IPS-20b (cell line): ENCODE measurements at regions not wholly inside any gene's neighbourhood (a gene's known extent, or its start where the extent isn't known, plus 50 kb on each side); places are given as distances from the start of the nearest gene placed in this dataset.

ENCODE experiments used
- H3K27ac ChIP-seq: one replicate; pipeline ENCODE4 v1.5.1; 2013; ENCODE audit warnings: low read length
- H3K27me3 ChIP-seq: 2 replicates; pipeline ENCODE4 v1.6.1; 2013; ENCODE audit warnings: mild to moderate bottlenecking, low read length, inconsistent platforms; ENCODE audit not compliant: insufficient read depth
- H3K36me3 ChIP-seq: 2 replicates; pipeline ENCODE4 v1.6.1; 2013; ENCODE audit warnings: low read depth, mild to moderate bottlenecking, inconsistent platforms, low read length, moderate library complexity; ENCODE audit not compliant: insufficient read depth
- H3K4me1 ChIP-seq: 2 replicates; pipeline ENCODE4 v1.6.1; 2013; ENCODE audit warnings: mild to moderate bottlenecking, control low read depth, inconsistent platforms, low read length, moderate library complexity; ENCODE audit not compliant: insufficient read depth
- H3K4me3 ChIP-seq: 2 replicates; pipeline ENCODE4 v1.5.1; 2013; ENCODE audit warnings: mild to moderate bottlenecking, low read length, inconsistent platforms
- H3K9ac ChIP-seq: 2 replicates; pipeline ENCODE4 v1.6.1; 2013; ENCODE audit warnings: low read depth, mild to moderate bottlenecking, inconsistent platforms, low read length, moderate library complexity
- H3K9me3 ChIP-seq: 2 replicates; pipeline ENCODE4 v1.6.1; 2013; ENCODE audit warnings: mild to moderate bottlenecking, low read depth, low read length, inconsistent platforms; ENCODE audit not compliant: insufficient read depth

- Histone ChIP-seq H3K9ac (no peak overlapping the region), H3K9me3 (no peaks in the 10 kb centered on the region), H3K27me3 (no peaks in the 10 kb centered on the region), H3K27ac (no peak overlapping the region), H3K4me1 (no peaks in the 10 kb centered on the region), H3K36me3 (no peaks in the 10 kb centered on the region), H3K4me3 (no peak overlapping the region)
Measured at GRCh38 chr3:98974442-98974841, 72.9 kb upstream of the DCBLD2 start.

DNA sequence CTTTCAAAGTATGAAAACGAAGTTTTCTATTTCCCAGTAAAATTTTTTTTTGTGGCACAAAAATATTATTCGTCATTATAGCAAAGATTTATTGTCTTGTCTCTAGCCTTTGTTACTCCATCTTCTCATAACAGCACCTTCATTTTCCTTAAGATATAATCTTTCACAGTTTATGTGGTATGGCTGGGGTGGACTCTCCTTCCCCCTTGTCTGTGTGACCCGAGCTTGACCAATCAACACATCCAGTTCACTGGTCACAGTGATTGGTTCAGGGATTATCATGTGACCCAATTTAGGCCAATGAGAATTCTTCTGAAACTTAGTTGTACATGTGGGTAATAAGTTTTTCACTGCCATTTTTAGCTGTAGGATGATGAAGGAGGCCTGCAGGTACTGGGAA, 71.2 kb upstream of the DCBLD2 start:
- H3K36me3 ChIP-seq, result no peaks in the 10 kb centered on the region
- no peak overlapping the region for H3K27ac ChIP-seq
- no peaks in the 10 kb centered on the region for H3K27me3 ChIP-seq
- H3K4me1 ChIP-seq, result no peaks in the 10 kb centered on the region
- H3K9me3 ChIP-seq, result no peaks in the 10 kb centered on the region
- H3K9ac ChIP-seq, result no peak overlapping the region
- H3K4me3 ChIP-seq, result no peak overlapping the region

DNA sequence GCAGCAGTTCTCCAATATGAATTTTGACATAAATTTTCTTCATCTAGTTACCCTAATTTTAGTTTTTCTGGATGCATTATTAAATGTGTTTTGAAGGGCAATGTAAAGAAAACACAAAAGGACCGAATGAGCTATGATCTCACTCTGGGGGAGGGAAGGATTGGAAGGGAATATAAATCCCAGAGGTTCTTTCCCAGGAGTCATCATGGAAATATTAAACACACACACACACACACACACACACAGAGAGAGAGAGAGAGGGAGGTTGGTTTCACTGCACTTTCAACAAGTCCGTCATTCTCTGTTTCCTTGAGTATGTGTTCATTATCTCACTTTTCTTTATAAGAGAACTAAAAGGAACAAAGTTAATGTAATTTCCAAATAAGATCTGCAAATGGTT, 70.7 kb upstream of the DCBLD2 start:
- H3K4me1 ChIP-seq, result no peaks in the 10 kb centered on the region
- no peaks in the 10 kb centered on the region for H3K36me3 ChIP-seq
- no peak overlapping the region for H3K27ac ChIP-seq
- no peak overlapping the region for H3K9ac ChIP-seq
- no peaks in the 10 kb centered on the region for H3K27me3 ChIP-seq
- H3K4me3 ChIP-seq, result no peak overlapping the region
- H3K9me3 ChIP-seq, result no peaks in the 10 kb centered on the region

- Histone ChIP-seq H3K4me1 (no peaks in the 10 kb centered on the region), H3K27me3 (no peaks in the 10 kb centered on the region), H3K36me3 (no peaks in the 10 kb centered on the region), H3K9ac (no peak overlapping the region), H3K9me3 (no peaks in the 10 kb centered on the region), H3K4me3 (no peak overlapping the region), H3K27ac (no peak overlapping the region)
Measured at GRCh38 chr3:98971169-98971681, 69.7 kb upstream of the DCBLD2 start.

GRCh38 chr3:98969295-98969694, 67.8 kb upstream of the DCBLD2 start:
- Histone ChIP-seq H3K36me3 (no peaks in the 10 kb centered on the region), H3K4me3 (no peak overlapping the region), H3K27ac (no peak overlapping the region), H3K27me3 (no peaks in the 10 kb centered on the region), H3K4me1 (no peaks in the 10 kb centered on the region), H3K9ac (no peak overlapping the region), H3K9me3 (no peaks in the 10 kb centered on the region)

- H3K4me1 ChIP-seq, result no peaks in the 10 kb centered on the region
Measured at GRCh38 chr3:98968824-98969223, 67.3 kb upstream of the DCBLD2 start.

GRCh38 chr3:98968347-98968746, 66.9 kb upstream of the DCBLD2 start:
- Histone ChIP-seq H3K9me3 (no peaks in the 10 kb centered on the region), H3K4me1 (no peaks in the 10 kb centered on the region), H3K27me3 (no peaks in the 10 kb centered on the region), H3K4me3 (no peak overlapping the region), H3K27ac (no peak overlapping the region), H3K9ac (no peak overlapping the region), H3K36me3 (no peaks in the 10 kb centered on the region)

More at GRCh38 chr3:98968824-98969223, 67.3 kb upstream of the DCBLD2 start:
- H3K9me3 ChIP-seq, result no peaks in the 10 kb centered on the region
- H3K9ac ChIP-seq, result no peak overlapping the region
- H3K36me3 ChIP-seq, result no peaks in the 10 kb centered on the region
- no peaks in the 10 kb centered on the region for H3K27me3 ChIP-seq
- no peak overlapping the region for H3K4me3 ChIP-seq
- no peak overlapping the region for H3K27ac ChIP-seq

GRCh38 chr3:98967758-98968157, 66.3 kb upstream of the DCBLD2 start:
- Histone ChIP-seq H3K9ac (no peak overlapping the region), H3K27ac (no peak overlapping the region), H3K4me1 (no peaks in the 10 kb centered on the region), H3K27me3 (no peaks in the 10 kb centered on the region), H3K4me3 (no peak overlapping the region), H3K9me3 (no peaks in the 10 kb centered on the region), H3K36me3 (no peaks in the 10 kb centered on the region)

DNA sequence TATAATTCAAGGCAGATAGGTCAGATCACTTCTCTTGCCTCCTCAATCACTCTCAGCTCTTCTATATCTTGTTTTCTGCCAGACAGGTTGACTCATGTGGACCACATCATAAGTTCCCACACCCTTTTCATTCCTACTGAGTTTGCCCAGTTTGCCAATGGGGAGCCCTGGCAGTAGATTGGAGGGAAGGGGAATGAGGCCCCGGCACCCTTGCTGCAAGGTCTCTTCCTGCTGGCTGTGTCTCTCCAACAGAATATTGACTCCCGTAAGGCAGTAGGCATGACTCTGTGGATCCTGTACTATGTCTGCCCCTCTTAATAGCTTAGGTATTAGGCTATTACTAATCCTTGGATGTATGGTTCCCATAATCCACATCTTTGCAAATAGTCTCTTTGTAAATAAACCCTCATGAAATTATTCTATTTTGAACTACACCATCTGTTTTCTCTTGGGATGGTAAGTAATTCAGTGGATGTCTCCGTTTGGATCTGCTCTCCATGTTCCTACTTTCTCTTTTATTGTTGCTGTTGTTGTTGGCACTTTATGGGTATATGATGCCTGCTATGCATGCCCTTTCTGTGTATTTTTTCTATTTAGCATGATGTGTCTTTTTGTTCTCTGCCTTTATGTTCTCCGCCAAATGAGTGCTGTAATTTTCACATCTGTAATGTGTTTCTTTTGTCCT, 65.5 kb upstream of the DCBLD2 start:
- no peaks in the 10 kb centered on the region for H3K4me1 ChIP-seq
- no peaks in the 10 kb centered on the region for H3K27me3 ChIP-seq
- no peaks in the 10 kb centered on the region for H3K36me3 ChIP-seq
- H3K9ac ChIP-seq, result no peak overlapping the region
- H3K9me3 ChIP-seq, result no peaks in the 10 kb centered on the region
- no peak overlapping the region for H3K4me3 ChIP-seq
- no peak overlapping the region for H3K27ac ChIP-seq

GRCh38 chr3:98966434-98966833, 64.9 kb upstream of the DCBLD2 start:
- H3K36me3 ChIP-seq, result no peaks in the 10 kb centered on the region
- H3K27ac ChIP-seq, result no peak overlapping the region
- no peak overlapping the region for H3K9ac ChIP-seq
- no peaks in the 10 kb centered on the region for H3K27me3 ChIP-seq
- no peaks in the 10 kb centered on the region for H3K9me3 ChIP-seq
- H3K4me3 ChIP-seq, result no peak overlapping the region
- no peaks in the 10 kb centered on the region for H3K4me1 ChIP-seq

GRCh38 chr3:98964784-98965183, 63.3 kb upstream of the DCBLD2 start:
- H3K27me3 ChIP-seq, result no peaks in the 10 kb centered on the region
- no peaks in the 10 kb centered on the region for H3K4me1 ChIP-seq
- H3K9ac ChIP-seq, result no peak overlapping the region
- H3K27ac ChIP-seq, result no peak overlapping the region
- no peaks in the 10 kb centered on the region for H3K9me3 ChIP-seq
- no peak overlapping the region for H3K4me3 ChIP-seq
- no peaks in the 10 kb centered on the region for H3K36me3 ChIP-seq

DNA sequence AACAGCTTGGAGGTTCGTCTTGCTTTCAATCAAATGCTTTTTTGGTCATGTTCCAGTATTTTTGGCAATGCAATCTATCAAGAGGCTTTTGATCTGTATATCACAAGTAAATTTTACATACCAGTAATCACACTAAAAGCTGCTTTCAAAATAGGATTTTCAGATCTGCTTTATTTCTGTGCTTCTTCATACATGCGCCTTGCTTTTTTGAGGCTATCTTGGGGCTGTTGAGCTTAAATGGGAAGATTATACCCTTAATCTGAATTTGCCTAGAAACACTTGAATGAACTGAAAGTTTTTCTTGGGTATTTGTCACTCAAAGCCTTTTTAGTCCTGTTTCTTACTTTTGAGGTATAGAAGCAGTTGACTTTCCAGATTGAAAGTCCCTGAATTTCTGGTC, 62.1 kb upstream of the DCBLD2 start:
- Histone ChIP-seq H3K4me1 (no peaks in the 10 kb centered on the region), H3K27ac (no peak overlapping the region), H3K9ac (no peak overlapping the region), H3K9me3 (no peaks in the 10 kb centered on the region), H3K36me3 (no peaks in the 10 kb centered on the region), H3K4me3 (no peak overlapping the region), H3K27me3 (no peaks in the 10 kb centered on the region)
